HCT116 (cell line): ENCODE measurements at regions not wholly inside any gene's neighbourhood (a gene's known extent, or its start where the extent isn't known, plus 50 kb on each side); places are given as distances from the start of the nearest gene placed in this dataset.
"Not testable (repeated sequence)": the region's sequence is repeated elsewhere in the genome, so short reads cannot be mapped to it uniquely, and the experiment has no call there.

ENCODE experiments used
- ATAC-seq: fragments of 200-7000 bp; cut with Tn5 transposase; 2 replicates; pipeline ENCODE4 v1.9.1; 2020; ENCODE audit warnings: mild to moderate bottlenecking, moderate library complexity
- BruUV-seq: library from RNA; stranded (reverse); fragments of 400-500 nt; replicated peaks from 2 replicates; lab custom pipeline; 2021; lab: Mats Ljungman, UMichigan
- CTCF ChIA-PET: fragments of 300-600 bp; sonication (Branson Sonifier 250); formaldehyde crosslinking; loops from one replicate; lab custom pipeline; 2021; ENCODE audit warnings: antibody characterized with exemption; lab: Charles Lee
- POLR2A ChIA-PET: fragments of 300-600, 350-600 bp; sonication (Branson Sonifier 250); formaldehyde crosslinking; loops from one replicate; lab custom pipeline; 2021; ENCODE audit warnings: antibody characterized with exemption; lab: Charles Lee
- RAD21 ChIA-PET, 2 experiments: fragments of 300-600 bp; sonication (Branson Sonifier 250); formaldehyde crosslinking; loops; one replicate each; lab custom pipeline; 2023; ENCODE audit warnings: low total read pairs in 2 of 2; ENCODE audit not compliant: uncharacterized antibody in 2 of 2, unreplicated experiment in 2 of 2, low non-redundant PET in 1 of 2; lab: Charles Lee
- DNase-seq: peaks from one replicate; pipeline ENCODE4 v3.0.0-alpha.2; 2010; ENCODE audit warnings: low read depth, low spot score
- H2AFZ ChIP-seq: fragments of 200-600 bp; shearing (Covaris generic), sonication (generic); 2 replicates; pipeline ENCODE4 v1.6.1; 2017; ENCODE audit warnings: low read depth, mixed run types, mixed read lengths, antibody characterized with exemption, low read length; ENCODE audit not compliant: poor library complexity, severe bottlenecking
- H3K27ac ChIP-seq: 2 replicates; pipeline ENCODE4 v1.5.1; 2012; ENCODE audit warnings: low read depth, low read length
- H3K27me3 ChIP-seq: fragments of 200-600 bp; sonication (generic); 2 replicates; pipeline ENCODE4 v1.6.1; 2016; ENCODE audit warnings: mixed run types, low read length, mixed read lengths; ENCODE audit not compliant: insufficient read depth
- H3K36me3 ChIP-seq, 2 experiments: fragments of 200-500 bp in 1 of 2; fragments of 200-600 bp in 1 of 2; sonication (Bioruptor generic) in 1 of 2; sonication (generic) in 1 of 2; 2 replicates each; pipeline versions ENCODE4 v1.5.1 to v1.6.1; 2014 to 2016; ENCODE audit warnings: low read length in 2 of 2, inconsistent platforms in 1 of 2, mixed read lengths in 1 of 2, mixed run types in 1 of 2; ENCODE audit not compliant: insufficient read depth in 2 of 2, control insufficient read depth in 1 of 2
- H3K4me1 ChIP-seq, 2 experiments: fragments of 200-600 bp in 1 of 2; sonication (generic) in 1 of 2; 2 replicates each; pipeline versions ENCODE4 v1.5.1 to v1.6.1; 2012 to 2017; ENCODE audit warnings: low read length in 2 of 2, inconsistent platforms in 1 of 2, mild to moderate bottlenecking in 1 of 2, mixed read lengths in 1 of 2, mixed run types in 1 of 2, moderate library complexity in 1 of 2; ENCODE audit not compliant: insufficient read depth in 2 of 2, control insufficient read depth in 1 of 2
- H3K4me2 ChIP-seq: fragments of 200-600 bp; sonication (generic); 2 replicates; pipeline ENCODE4 v1.6.1; 2017; ENCODE audit warnings: mixed run types, low read length, mixed read lengths
- H3K4me3 ChIP-seq, 2 experiments: fragments of 200-600 bp in 1 of 2; sonication (generic) in 1 of 2; replicated peaks in 1 of 2; 2 replicates each; pipeline ENCODE4 v1.5.1; 2011 to 2016; ENCODE audit warnings: low read length in 2 of 2, control low read depth in 1 of 2, low read depth in 1 of 2, mild to moderate bottlenecking in 1 of 2, mixed read lengths in 1 of 2, mixed run types in 1 of 2
- H3K79me2 ChIP-seq: fragments of 200-600 bp; sonication (generic); 2 replicates; pipeline ENCODE4 v1.6.1; 2017; ENCODE audit warnings: mild to moderate bottlenecking, mixed run types, low read length, moderate library complexity, mixed read lengths; ENCODE audit not compliant: insufficient read depth
- H3K9ac ChIP-seq: fragments of 200-600 bp; sonication (generic); 2 replicates; pipeline ENCODE4 v1.6.1; 2016; ENCODE audit warnings: low read length, mixed read lengths
- H3K9me2 ChIP-seq: fragments of 200-600 bp; sonication (generic), shearing (Covaris generic); 2 replicates; pipeline ENCODE4 v1.6.1; 2017; ENCODE audit warnings: mixed run types, mild to moderate bottlenecking, moderate library complexity; ENCODE audit not compliant: insufficient read depth
- H3K9me3 ChIP-seq, 2 experiments: fragments of 200-500 bp in 1 of 2; fragments of 200-600 bp in 1 of 2; sonication (Bioruptor generic) in 1 of 2; sonication (generic) in 1 of 2; 2 replicates each; pipeline ENCODE4 v1.6.1; 2014 to 2017; ENCODE audit warnings: low read length in 2 of 2, mixed read lengths in 2 of 2, inconsistent platforms in 1 of 2, low read depth in 1 of 2, mild to moderate bottlenecking in 1 of 2, mixed run types in 1 of 2, moderate library complexity in 1 of 2; ENCODE audit not compliant: control insufficient read depth in 1 of 2, insufficient read depth in 1 of 2
- H4K20me1 ChIP-seq: fragments of 200-600 bp; sonication (generic), shearing (Covaris generic); 2 replicates; pipeline ENCODE4 v1.6.1; 2017; ENCODE audit warnings: mixed run types, mild to moderate bottlenecking, moderate library complexity; ENCODE audit not compliant: insufficient read depth
- CTCF ChIP-seq, 3 experiments: fragments of 200-600 bp in 1 of 3; sonication (generic) in 1 of 3; IDR thresholded peaks in 2 of 3; conservative IDR thresholded peaks in 1 of 3; 2 replicates each; pipeline ENCODE4 v1.5.1; 2012 to 2017; ENCODE audit warnings: low read depth in 2 of 3, low read length in 2 of 3, antibody characterized with exemption in 1 of 3, borderline replicate concordance in 1 of 3, control low read depth in 1 of 3, mild to moderate bottlenecking in 1 of 3, mixed read lengths in 1 of 3, mixed run types in 1 of 3, moderate library complexity in 1 of 3; ENCODE audit not compliant: insufficient read depth in 1 of 3
- RAD21 ChIP-seq: IDR thresholded peaks from 2 replicates; pipeline ENCODE4 v1.6.1; 2012; ENCODE audit warnings: low read depth, mild to moderate bottlenecking
- YY1 ChIP-seq: IDR thresholded peaks from 2 replicates; pipeline ENCODE4 v1.6.1; 2011; ENCODE audit warnings: low read length, low read depth, moderate library complexity, mild to moderate bottlenecking; ENCODE audit not compliant: insufficient replicate concordance; ENCODE audit errors: extremely low read depth
- intact Hi-C: fragments of 100-400 bp; cut with micrococcal nuclease; formaldehyde crosslinking; loops from 2 replicates; pipeline ENCODE4 v1.10.0; 2022

GRCh38 chr1:68817505-68818210 lies 320.8 kb upstream of the DEPDC1 start:
- H3K4me3 ChIP-seq, H3K27me3 ChIP-seq, DNase-seq, BruUV-seq, H4K20me1 ChIP-seq, ATAC-seq, CTCF ChIA-PET, H3K79me2 ChIP-seq, RAD21 ChIA-PET, H3K36me3 ChIP-seq, H3K9me2 ChIP-seq, POLR2A ChIA-PET, H3K27ac ChIP-seq, H3K4me1 ChIP-seq, H3K9me3 ChIP-seq, H3K4me2 ChIP-seq, H2AFZ ChIP-seq, H3K9ac ChIP-seq: not testable (repeated sequence)
- intact Hi-C loops, result loop anchor here (5.0 to 10.0 kb wide), 2 partner anchors 885 to 917 kb away; no protein-coding TSS in a partner anchor

- Histone ChIP-seq H4K20me1 (no peaks in the 10 kb centered on the region), H2AFZ (no peak overlapping the region), H3K9me3 (no peaks in the 10 kb centered on the region), H3K9ac (no peak overlapping the region), H3K9me2 (no peaks in the 10 kb centered on the region; the same call in 1 of the 2 replicates), H3K4me3 (no peak overlapping the region), H3K4me1 (no peaks in the 10 kb centered on the region), H3K36me3 (no peaks in the 10 kb centered on the region), H3K4me2 (0 out of 2 replicates have a peak overlapping the region, but pooled peaks have one; percentile 9), H3K79me2 (no peaks in the 10 kb centered on the region), H3K27me3 (peaks cover 4% of the 10 kb centered on the region; the same call in 1 of the 2 replicates), H3K27ac (no peak overlapping the region)
- BruUV-seq, result no TSS peak
- POLR2A ChIA-PET, result no interaction called here
- RAD21 ChIA-PET, result no interaction called here
- ATAC-seq, result peak; percentile 97
- peak; percentile 31 for DNase-seq
- no peak for TF ChIP-seq YY1
- TF ChIP-seq CTCF (IDR thresholded peaks at IDR 0.05 in 2 of 3, conservative IDR thresholded peaks at IDR 0.05 in 1 of 3; ENCODE audit: borderline replicate concordance in 1 of 3, insufficient read depth in 1 of 3, low read depth in 2 of 3, low read length in 2 of 3), result peak; percentile 22 to 70 (median 61); a peak in 5 of 6 replicates
- peak; percentile 69 for TF ChIP-seq RAD21
- CTCF ChIA-PET, result interaction anchor here (1.0 to 1.3 kb wide), 3 partner anchors 28 to 919 kb away, joined by 3 to 5 read pairs (median 3); no protein-coding TSS in a partner anchor
- intact Hi-C loops, result loop anchor here (5.0 to 10.0 kb wide), 2 partner anchors 883 to 915 kb away; no protein-coding TSS in a partner anchor
Observed at GRCh38 chr1:68819190-68819829, 322.4 kb upstream of the DEPDC1 start.
